ENCODE measurements at regions not wholly inside any gene's neighbourhood (a gene's known extent, or its start where the extent isn't known, plus 50 kb on each side); places are given as distances from the start of the nearest gene placed in this dataset.

GRCh38 chr5:112583166-112583565 lies 154.5 kb upstream of the APC start:
- TF ChIP-seq, protein P1, sequence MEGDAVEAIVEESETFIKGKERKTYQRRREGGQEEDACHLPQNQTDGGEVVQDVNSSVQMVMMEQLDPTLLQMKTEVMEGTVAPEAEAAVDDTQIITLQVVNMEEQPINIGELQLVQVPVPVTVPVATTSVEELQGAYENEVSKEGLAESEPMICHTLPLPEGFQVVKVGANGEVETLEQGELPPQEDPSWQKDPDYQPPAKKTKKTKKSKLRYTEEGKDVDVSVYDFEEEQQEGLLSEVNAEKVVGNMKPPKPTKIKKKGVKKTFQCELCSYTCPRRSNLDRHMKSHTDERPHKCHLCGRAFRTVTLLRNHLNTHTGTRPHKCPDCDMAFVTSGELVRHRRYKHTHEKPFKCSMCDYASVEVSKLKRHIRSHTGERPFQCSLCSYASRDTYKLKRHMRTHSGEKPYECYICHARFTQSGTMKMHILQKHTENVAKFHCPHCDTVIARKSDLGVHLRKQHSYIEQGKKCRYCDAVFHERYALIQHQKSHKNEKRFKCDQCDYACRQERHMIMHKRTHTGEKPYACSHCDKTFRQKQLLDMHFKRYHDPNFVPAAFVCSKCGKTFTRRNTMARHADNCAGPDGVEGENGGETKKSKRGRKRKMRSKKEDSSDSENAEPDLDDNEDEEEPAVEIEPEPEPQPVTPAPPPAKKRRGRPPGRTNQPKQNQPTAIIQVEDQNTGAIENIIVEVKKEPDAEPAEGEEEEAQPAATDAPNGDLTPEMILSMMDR (IDR thresholded peaks at IDR 0.05; ENCODE audit: low read depth, low read length), result no peak
- TF ChIP-seq EZH2phosphoT487 (IDR thresholded peaks at IDR 0.05; ENCODE audit: low read depth), result no peak
